ENCODE measurements at regions not wholly inside any gene's neighbourhood (a gene's known extent, or its start where the extent isn't known, plus 50 kb on each side); places are given as distances from the start of the nearest gene placed in this dataset.
"Not testable (repeated sequence)": the region's sequence is repeated elsewhere in the genome, so short reads cannot be mapped to it uniquely, and the experiment has no call there.

DNA sequence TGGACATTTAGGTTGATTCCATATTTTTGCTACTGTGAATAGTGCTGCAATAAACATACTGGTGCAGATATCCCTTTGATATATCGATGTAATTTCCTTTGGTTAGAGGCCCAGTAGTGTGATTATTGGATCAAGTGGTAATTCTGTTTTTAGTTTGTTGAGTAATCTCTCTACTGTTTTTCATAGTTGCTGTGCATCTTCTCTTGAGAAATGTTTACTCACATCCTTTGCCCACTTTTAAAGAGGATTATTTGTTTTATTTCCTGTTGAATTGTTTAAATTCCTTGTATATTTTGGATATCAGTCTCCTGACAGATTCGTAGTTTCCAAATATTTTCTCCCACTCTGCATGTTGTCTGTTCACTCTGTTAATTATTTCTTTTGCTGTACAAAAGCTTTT is 352.6 kb upstream of the TARS1 start:
- H3K27me3 Mint-ChIP-seq, result no peaks in the 10 kb centered on the region
- H3K27ac Mint-ChIP-seq, result no peak overlapping the region
- ATAC-seq, result no peak
- H3K36me3 Mint-ChIP-seq (ENCODE audit: low read depth), result no peaks in the 10 kb centered on the region
- no peak overlapping the region for H3K4me3 Mint-ChIP-seq
- no peak for DNase-seq
- H3K9me3 Mint-ChIP-seq, result no peaks in the 10 kb centered on the region
- H3K4me1 Mint-ChIP-seq, result no peaks in the 10 kb centered on the region

GRCh38 chr5:33091571-33092363 is 349.0 kb upstream of the TARS1 start:
- no peak overlapping the region for H3K27ac Mint-ChIP-seq
- H3K4me3 Mint-ChIP-seq, result no peak overlapping the region
- H3K36me3 Mint-ChIP-seq (ENCODE audit: low read depth), result no peaks in the 10 kb centered on the region
- H3K9me3 Mint-ChIP-seq, result no peaks in the 10 kb centered on the region
- no peaks in the 10 kb centered on the region for H3K27me3 Mint-ChIP-seq
- DNase-seq (no peak), ATAC-seq (no peak)
- H3K4me1 Mint-ChIP-seq, result no peaks in the 10 kb centered on the region

DNA sequence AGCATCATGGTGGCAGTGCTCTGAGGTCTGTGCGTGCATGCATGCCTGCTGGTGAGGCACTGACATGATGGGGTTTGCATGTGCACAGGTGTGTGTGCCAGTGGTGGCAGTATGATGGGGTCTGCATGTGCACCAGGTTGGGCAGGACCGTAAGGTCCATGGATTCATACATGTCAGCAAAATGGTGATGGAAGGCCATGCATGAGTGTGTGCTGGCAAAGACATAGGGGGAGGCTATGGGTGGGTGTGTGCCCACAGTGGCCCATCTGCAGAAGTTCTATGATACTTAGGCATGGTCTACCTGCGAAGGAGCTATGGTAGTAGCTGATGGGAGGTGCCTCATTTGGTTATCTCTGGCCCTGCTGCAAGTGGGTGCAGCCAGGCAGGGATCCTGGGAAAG is 348.0 kb upstream of the TARS1 start:
- Mint-ChIP-seq H3K27me3 (no peaks in the 10 kb centered on the region), H3K4me3 (no peak overlapping the region), H3K9me3 (no peaks in the 10 kb centered on the region), H3K4me1 (no peaks in the 10 kb centered on the region), H3K27ac (no peak overlapping the region), H3K36me3 (ENCODE audit: low read depth) (no peaks in the 10 kb centered on the region)
- ATAC-seq (no peak), DNase-seq (no peak)

- DNase-seq, result no peak
- H3K36me3 Mint-ChIP-seq (ENCODE audit: low read depth), result no peaks in the 10 kb centered on the region
- no peaks in the 10 kb centered on the region for H3K27me3 Mint-ChIP-seq
- no peaks in the 10 kb centered on the region for H3K4me1 Mint-ChIP-seq
- no peak overlapping the region for H3K27ac Mint-ChIP-seq
- ATAC-seq, result no peak
- H3K4me3 Mint-ChIP-seq, result no peak overlapping the region
- peaks cover 24% of the 10 kb centered on the region for H3K9me3 Mint-ChIP-seq
Observed at GRCh38 chr5:33102551-33102950, 338.2 kb upstream of the TARS1 start.

DNA sequence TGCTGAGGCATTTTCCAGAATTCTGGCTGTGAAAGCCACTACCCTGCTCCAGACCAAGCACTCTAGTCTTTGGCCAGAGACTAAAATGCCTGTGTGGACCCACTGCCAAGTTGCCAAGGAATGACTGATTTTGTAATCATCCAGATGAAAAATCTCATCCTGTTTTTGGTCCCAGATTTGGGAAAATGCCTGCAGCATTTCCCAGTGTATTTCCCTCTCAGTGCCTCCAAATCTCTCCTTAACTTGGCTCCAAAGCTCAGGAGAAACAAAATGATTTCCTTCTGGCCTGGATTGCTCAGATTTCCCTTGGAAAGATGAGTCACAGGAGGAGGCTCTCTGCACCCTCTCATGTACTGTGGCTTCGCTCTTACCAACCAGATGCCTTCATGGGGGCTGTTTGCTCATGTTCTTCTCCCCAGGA is 335.2 kb upstream of the TARS1 start:
- Mint-ChIP-seq H3K9me3 (peaks cover 24% of the 10 kb centered on the region), H3K4me3 (no peak overlapping the region)
- no peak for DNase-seq

GRCh38 chr5:33110496-33110895 is 330.3 kb upstream of the TARS1 start:
- not testable (repeated sequence) for H3K27ac Mint-ChIP-seq; H3K4me1 Mint-ChIP-seq; H3K36me3 Mint-ChIP-seq (ENCODE audit: low read depth); H3K27me3 Mint-ChIP-seq; DNase-seq; ATAC-seq; H3K4me3 Mint-ChIP-seq
- H3K9me3 Mint-ChIP-seq, result peaks cover 16% of the 10 kb centered on the region

More for the DNA sequence above, 335.2 kb upstream of the TARS1 start:
- no peaks in the 10 kb centered on the region for H3K4me1 Mint-ChIP-seq
- no peak for ATAC-seq
- H3K27me3 Mint-ChIP-seq, result no peaks in the 10 kb centered on the region
- H3K36me3 Mint-ChIP-seq (ENCODE audit: low read depth), result no peaks in the 10 kb centered on the region
- H3K27ac Mint-ChIP-seq, result no peak overlapping the region

GRCh38 chr5:33114361-33114760 is 326.4 kb upstream of the TARS1 start:
- Mint-ChIP-seq H3K27me3 (no peaks in the 10 kb centered on the region), H3K4me3 (no peak overlapping the region), H3K9me3 (peaks cover 18% of the 10 kb centered on the region), H3K4me1 (no peaks in the 10 kb centered on the region), H3K27ac (no peak overlapping the region), H3K36me3 (ENCODE audit: low read depth) (no peaks in the 10 kb centered on the region)
- no peak for DNase-seq
- ATAC-seq, result no peak

- no peak for ATAC-seq
- Mint-ChIP-seq H3K27ac (no peak overlapping the region), H3K4me3 (no peak overlapping the region), H3K27me3 (no peaks in the 10 kb centered on the region), H3K36me3 (ENCODE audit: low read depth) (no peaks in the 10 kb centered on the region), H3K4me1 (no peaks in the 10 kb centered on the region), H3K9me3 (peaks cover 18% of the 10 kb centered on the region)
- no peak for DNase-seq
Observed at GRCh38 chr5:33115467-33115866, 325.3 kb upstream of the TARS1 start.

- H3K4me1 Mint-ChIP-seq, result no peaks in the 10 kb centered on the region
- H3K4me3 Mint-ChIP-seq, result no peak overlapping the region
- H3K9me3 Mint-ChIP-seq, result peaks cover 18% of the 10 kb centered on the region
- DNase-seq (no peak), ATAC-seq (no peak)
- no peaks in the 10 kb centered on the region for H3K27me3 Mint-ChIP-seq
- no peak overlapping the region for H3K27ac Mint-ChIP-seq
- no peaks in the 10 kb centered on the region for H3K36me3 Mint-ChIP-seq (ENCODE audit: low read depth)
Observed at GRCh38 chr5:33118761-33119415, 321.9 kb upstream of the TARS1 start.

GRCh38 chr5:33120671-33121070 is 320.1 kb upstream of the TARS1 start:
- Mint-ChIP-seq H3K27me3 (no peaks in the 10 kb centered on the region), H3K4me3 (no peak overlapping the region), H3K27ac (no peak overlapping the region), H3K4me1 (no peaks in the 10 kb centered on the region), H3K36me3 (ENCODE audit: low read depth) (no peaks in the 10 kb centered on the region), H3K9me3 (peaks cover 10% of the 10 kb centered on the region)
- no peak for DNase-seq
- no peak for ATAC-seq

GRCh38 chr5:33129309-33129708 is 311.5 kb upstream of the TARS1 start:
- Mint-ChIP-seq H3K27me3 (no peaks in the 10 kb centered on the region), H3K36me3 (ENCODE audit: low read depth) (no peaks in the 10 kb centered on the region), H3K27ac (no peak overlapping the region), H3K9me3 (peaks cover 29% of the 10 kb centered on the region), H3K4me1 (no peaks in the 10 kb centered on the region), H3K4me3 (no peak overlapping the region)
- DNase-seq (no peak), ATAC-seq (no peak)

- H3K9me3 Mint-ChIP-seq, result peaks cover 38% of the 10 kb centered on the region
- no peak for DNase-seq
- no peak overlapping the region for H3K27ac Mint-ChIP-seq
- no peak for ATAC-seq
- H3K4me3 Mint-ChIP-seq, result no peak overlapping the region
- H3K36me3 Mint-ChIP-seq (ENCODE audit: low read depth), result no peaks in the 10 kb centered on the region
- no peaks in the 10 kb centered on the region for H3K27me3 Mint-ChIP-seq
- no peaks in the 10 kb centered on the region for H3K4me1 Mint-ChIP-seq
Observed at GRCh38 chr5:33136785-33137184, 304.0 kb upstream of the TARS1 start.

DNA sequence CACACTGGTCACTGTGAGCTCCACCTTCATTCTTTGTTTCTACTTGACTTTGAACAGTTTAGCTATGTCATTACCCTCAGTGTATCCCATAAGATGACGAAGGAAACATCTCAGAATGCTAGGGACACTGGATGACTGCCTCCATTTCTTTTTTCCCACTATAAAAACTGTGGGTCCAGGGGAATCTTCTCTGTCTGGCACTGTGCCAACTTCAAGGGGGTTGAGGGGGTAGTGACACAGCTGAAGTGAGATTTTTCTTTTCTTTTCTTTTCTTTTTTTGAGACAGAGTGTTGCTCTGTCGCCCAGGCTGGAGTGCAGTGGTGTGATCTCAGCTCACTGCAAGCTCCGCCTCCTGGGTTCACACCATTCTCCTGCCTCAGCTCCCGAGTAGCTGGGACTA is 302.6 kb upstream of the TARS1 start:
- not testable (repeated sequence) for H3K4me1 Mint-ChIP-seq; H3K27me3 Mint-ChIP-seq; ATAC-seq; DNase-seq; H3K36me3 Mint-ChIP-seq (ENCODE audit: low read depth); H3K4me3 Mint-ChIP-seq; H3K27ac Mint-ChIP-seq
- peaks cover 27% of the 10 kb centered on the region for H3K9me3 Mint-ChIP-seq

- Mint-ChIP-seq H3K4me3 (no peak overlapping the region), H3K36me3 (ENCODE audit: low read depth) (no peaks in the 10 kb centered on the region), H3K4me1 (no peaks in the 10 kb centered on the region), H3K27ac (no peak overlapping the region), H3K9me3 (peaks cover 16% of the 10 kb centered on the region), H3K27me3 (no peaks in the 10 kb centered on the region)
- ATAC-seq (no peak), DNase-seq (no peak)
Observed at GRCh38 chr5:33143405-33144123, 297.2 kb upstream of the TARS1 start.

DNA sequence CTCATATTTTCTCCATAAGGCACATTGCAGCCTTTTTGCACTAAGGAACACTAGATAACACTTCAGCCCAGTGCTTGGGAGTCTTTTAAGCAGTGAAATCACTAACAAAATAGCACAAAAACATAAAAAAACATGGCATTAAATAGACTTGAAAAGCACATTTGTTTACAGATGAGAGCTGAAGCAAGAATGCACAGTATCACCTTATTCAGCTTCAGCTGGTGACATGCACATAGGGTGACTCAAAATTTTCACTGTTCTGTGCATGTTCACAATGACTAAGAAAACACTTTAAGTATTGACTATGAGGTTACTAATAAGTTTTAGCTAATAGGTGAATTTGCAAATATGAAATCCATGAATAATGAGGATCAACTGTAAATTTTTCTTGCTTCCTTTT is 293.9 kb upstream of the TARS1 start:
- peaks cover 12% of the 10 kb centered on the region for H3K9me3 Mint-ChIP-seq
- no peaks in the 10 kb centered on the region for H3K36me3 Mint-ChIP-seq (ENCODE audit: low read depth)
- H3K4me1 Mint-ChIP-seq, result no peaks in the 10 kb centered on the region
- no peak overlapping the region for H3K27ac Mint-ChIP-seq
- no peaks in the 10 kb centered on the region for H3K27me3 Mint-ChIP-seq
- no peak for DNase-seq
- H3K4me3 Mint-ChIP-seq, result no peak overlapping the region
- ATAC-seq, result no peak

All from activated naive CD8-positive, alpha-beta T cell treated with anti-CD3 and anti-CD28 coated beads, Interleukin-2, amount 50 U/mL, for 24 hours (primary cell).